Bronchial epithelial cell (primary cell): ENCODE measurements at regions not wholly inside any gene's neighbourhood (a gene's known extent, or its start where the extent isn't known, plus 50 kb on each side); places are given as distances from the start of the nearest gene placed in this dataset.
"Not testable (repeated sequence)": the region's sequence is repeated elsewhere in the genome, so short reads cannot be mapped to it uniquely, and the experiment has no call there.

Experiments
- DNase-seq: peaks from one replicate; pipeline ENCODE4 v3.0.0-alpha.2; 2010; ENCODE audit warnings: low read depth
- FAIRE-seq: peaks from 2 replicates; lab custom pipeline; 2011; peaks lifted over from hg19 to GRCh38; lab: Jason Lieb, UNC
- H3K27me3 ChIP-seq: 2 replicates; pipeline ENCODE4 v1.5.1; 2011; ENCODE audit warnings: low read length; ENCODE audit not compliant: control insufficient read depth, insufficient read depth
- H3K36me3 ChIP-seq: 2 replicates; pipeline ENCODE4 v1.5.1; 2011; ENCODE audit warnings: low read length; ENCODE audit not compliant: control insufficient read depth, insufficient read depth
- H3K4me3 ChIP-seq: 2 replicates; pipeline ENCODE4 v1.5.1; 2011; ENCODE audit warnings: mild to moderate bottlenecking, low read depth, low read length, control low read depth
- TF ChIP-seq, protein P1 (sequence below): IDR thresholded peaks from 2 replicates; pipeline ENCODE4 v1.5.1; 2011; ENCODE audit warnings: mild to moderate bottlenecking, moderate library complexity, low read length, control low read depth, inconsistent platforms; ENCODE audit not compliant: insufficient read depth, severe bottlenecking

DNA sequence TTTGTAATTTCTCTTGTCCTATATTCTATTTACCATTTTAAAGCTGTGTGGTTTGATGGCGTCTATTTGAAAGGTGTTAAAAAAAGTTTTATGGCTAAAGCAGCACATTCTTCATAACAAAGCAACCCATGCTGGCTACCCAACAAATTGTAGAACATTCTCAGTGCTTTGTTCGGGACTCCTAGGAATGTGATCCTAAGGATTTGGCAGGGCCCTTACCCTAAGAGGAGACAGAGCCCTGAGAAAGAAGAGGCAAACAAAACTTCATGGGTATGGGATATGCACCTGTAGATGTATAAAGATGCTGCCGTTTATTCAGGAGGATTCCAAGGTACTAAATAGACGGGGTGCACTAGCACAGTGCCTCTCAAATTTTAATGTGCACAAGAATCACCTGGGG is 370.8 kb upstream of the DIPK2B start:
- FAIRE-seq, result no peak
- no peaks in the 10 kb centered on the region for H3K27me3 ChIP-seq
- no peaks in the 10 kb centered on the region for H3K36me3 ChIP-seq
- no peak overlapping the region for H3K4me3 ChIP-seq
- TF ChIP-seq, protein P1, sequence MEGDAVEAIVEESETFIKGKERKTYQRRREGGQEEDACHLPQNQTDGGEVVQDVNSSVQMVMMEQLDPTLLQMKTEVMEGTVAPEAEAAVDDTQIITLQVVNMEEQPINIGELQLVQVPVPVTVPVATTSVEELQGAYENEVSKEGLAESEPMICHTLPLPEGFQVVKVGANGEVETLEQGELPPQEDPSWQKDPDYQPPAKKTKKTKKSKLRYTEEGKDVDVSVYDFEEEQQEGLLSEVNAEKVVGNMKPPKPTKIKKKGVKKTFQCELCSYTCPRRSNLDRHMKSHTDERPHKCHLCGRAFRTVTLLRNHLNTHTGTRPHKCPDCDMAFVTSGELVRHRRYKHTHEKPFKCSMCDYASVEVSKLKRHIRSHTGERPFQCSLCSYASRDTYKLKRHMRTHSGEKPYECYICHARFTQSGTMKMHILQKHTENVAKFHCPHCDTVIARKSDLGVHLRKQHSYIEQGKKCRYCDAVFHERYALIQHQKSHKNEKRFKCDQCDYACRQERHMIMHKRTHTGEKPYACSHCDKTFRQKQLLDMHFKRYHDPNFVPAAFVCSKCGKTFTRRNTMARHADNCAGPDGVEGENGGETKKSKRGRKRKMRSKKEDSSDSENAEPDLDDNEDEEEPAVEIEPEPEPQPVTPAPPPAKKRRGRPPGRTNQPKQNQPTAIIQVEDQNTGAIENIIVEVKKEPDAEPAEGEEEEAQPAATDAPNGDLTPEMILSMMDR, result no peak
- no peak for DNase-seq

DNA sequence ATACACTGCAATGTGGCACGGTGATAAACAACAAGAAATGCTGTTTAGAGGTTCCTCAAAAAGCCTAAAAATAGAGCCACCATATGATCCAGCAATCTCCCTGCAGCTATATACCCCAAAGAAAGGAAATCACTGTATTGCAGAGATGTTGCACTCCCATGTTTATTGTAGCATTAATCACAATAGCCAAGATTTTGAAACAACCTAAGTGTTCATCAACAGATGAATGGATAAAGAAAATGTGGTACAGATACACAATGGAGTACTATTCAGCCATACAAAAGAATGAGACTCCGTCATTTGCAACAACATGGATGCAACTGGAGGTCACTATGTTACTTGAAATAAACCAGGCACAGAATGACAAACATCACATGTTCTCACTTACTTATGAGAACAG is 365.8 kb upstream of the DIPK2B start:
- DNase-seq (no peak), FAIRE-seq (no peak)
- no peaks in the 10 kb centered on the region for H3K36me3 ChIP-seq
- no peak overlapping the region for H3K4me3 ChIP-seq
- TF ChIP-seq, protein P1, result no peak
- no peaks in the 10 kb centered on the region for H3K27me3 ChIP-seq

DNA sequence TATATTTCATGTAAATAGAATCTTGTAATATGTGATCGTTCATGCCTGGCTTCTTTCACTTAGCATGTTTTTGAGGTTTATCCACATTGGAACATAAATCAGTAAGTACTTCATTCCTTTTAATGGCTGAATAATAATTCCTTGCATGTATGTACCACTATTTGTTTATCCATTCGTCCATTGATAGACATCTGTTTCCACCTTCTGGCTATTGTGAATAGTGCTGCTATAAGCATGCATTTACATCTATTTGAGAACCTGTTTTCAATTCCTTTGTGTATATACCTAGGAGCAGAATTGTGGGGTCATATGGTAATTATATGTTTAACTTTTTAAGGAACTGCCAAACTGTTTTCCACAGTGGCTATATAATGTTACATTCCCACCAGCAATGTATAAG is 356.7 kb upstream of the DIPK2B start:
- H3K36me3 ChIP-seq, result no peaks in the 10 kb centered on the region
- FAIRE-seq, result no peak

DNA sequence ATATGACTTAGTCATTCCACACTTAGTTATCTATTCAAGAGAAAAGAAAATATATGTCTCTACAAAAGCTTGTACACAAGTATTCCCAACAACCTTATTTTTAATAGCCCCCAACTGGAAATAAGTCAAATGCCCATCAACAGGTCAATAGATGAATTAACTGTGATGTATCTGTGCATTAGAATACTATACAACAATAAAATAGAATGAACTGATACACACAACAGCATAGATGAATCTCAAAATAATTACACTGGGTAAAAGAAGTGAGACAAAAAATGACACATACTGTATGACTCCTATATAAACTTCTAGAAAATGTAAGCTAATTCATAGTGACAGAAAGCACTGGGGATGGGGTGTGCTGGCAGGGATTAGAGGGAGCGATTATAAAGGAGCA is 354.1 kb upstream of the DIPK2B start:
- FAIRE-seq (no peak), DNase-seq (no peak)
- no peaks in the 10 kb centered on the region for H3K36me3 ChIP-seq
- H3K4me3 ChIP-seq, result no peak overlapping the region
- TF ChIP-seq, protein P1, result no peak
- no peaks in the 10 kb centered on the region for H3K27me3 ChIP-seq

More for the DNA sequence above, 356.7 kb upstream of the DIPK2B start:
- TF ChIP-seq, protein P1, result no peak
- H3K27me3 ChIP-seq, result no peaks in the 10 kb centered on the region
- H3K4me3 ChIP-seq, result no peak overlapping the region
- peak; percentile 28 for DNase-seq

DNA sequence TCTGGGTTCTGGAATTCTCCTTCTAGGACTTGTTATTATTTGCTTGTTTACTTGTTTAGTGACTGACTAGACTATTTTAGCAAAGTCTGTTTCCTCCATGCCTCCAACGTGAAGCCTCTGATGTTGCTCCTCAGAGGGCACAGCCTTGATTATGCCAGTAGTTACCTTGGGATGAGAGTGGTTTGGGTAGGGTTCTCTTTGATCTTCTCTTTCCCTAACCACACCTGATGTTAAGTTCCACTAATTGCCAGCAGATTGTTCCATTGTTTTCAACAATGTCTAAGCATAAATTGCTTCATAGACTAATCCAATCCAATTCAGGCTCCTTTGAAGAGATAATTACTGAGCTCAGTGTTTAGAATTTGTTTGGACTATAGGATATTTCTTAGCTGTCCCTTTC is 352.7 kb upstream of the DIPK2B start:
- DNase-seq, result no peak
- TF ChIP-seq, protein P1, result no peak
- no peaks in the 10 kb centered on the region for H3K36me3 ChIP-seq
- FAIRE-seq, result no peak
- H3K4me3 ChIP-seq, result no peak overlapping the region
- H3K27me3 ChIP-seq, result no peaks in the 10 kb centered on the region

DNA sequence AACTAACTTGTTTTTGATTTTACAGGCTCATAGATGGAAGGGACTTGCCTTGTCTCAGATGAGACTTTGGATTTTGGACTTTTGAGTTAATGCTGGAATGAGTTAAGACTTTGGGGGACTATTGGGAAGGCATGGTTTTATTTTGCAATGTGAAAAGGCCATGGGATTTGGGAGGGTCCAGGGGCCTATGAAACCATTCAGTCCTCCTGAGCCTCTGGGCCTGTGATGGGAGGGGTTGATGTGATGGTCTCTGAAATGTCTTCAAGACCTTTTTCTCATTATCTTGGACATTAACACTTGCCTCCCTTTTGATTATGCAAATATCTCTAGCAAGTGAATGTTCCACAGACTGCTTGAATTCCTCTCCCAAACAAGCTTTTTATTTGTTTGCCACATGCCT is 346.0 kb upstream of the DIPK2B start:
- FAIRE-seq, DNase-seq, H3K27me3 ChIP-seq, H3K4me3 ChIP-seq, H3K36me3 ChIP-seq: not testable (repeated sequence)
